T-helper 1 cell (primary cell): ENCODE measurements at regions not wholly inside any gene's neighbourhood (a gene's known extent, or its start where the extent isn't known, plus 50 kb on each side); places are given as distances from the start of the nearest gene placed in this dataset.
"Not testable (repeated sequence)": the region's sequence is repeated elsewhere in the genome, so short reads cannot be mapped to it uniquely, and the experiment has no call there.

Experiments
- DNase-seq, 5 donors: peaks; one replicate each; pipeline ENCODE4 v3.0.0-alpha.2; 2012 to 2020

- no peak for DNase-seq
Observed at GRCh38 chr2:236977852-236978398, 107.8 kb upstream of the COPS8 start.

- DNase-seq = no peak
Observed at GRCh38 chr2:236979664-236980063, 106.0 kb upstream of the COPS8 start.

- DNase-seq = no peak
Observed at GRCh38 chr2:236980961-236981360, 104.7 kb upstream of the COPS8 start.

- no peak for DNase-seq
Observed at GRCh38 chr2:236981701-236982485, 103.8 kb upstream of the COPS8 start.

- no peak for DNase-seq
Observed at GRCh38 chr2:236982693-236983455, 102.8 kb upstream of the COPS8 start.

GRCh38 chr2:236984046-236984445 is 101.6 kb upstream of the COPS8 start:
- no peak for DNase-seq

GRCh38 chr2:236985761-236986339 is 99.8 kb upstream of the COPS8 start:
- no peak for DNase-seq

GRCh38 chr2:236986524-236987330 is 99.0 kb upstream of the COPS8 start:
- no peak for DNase-seq

GRCh38 chr2:236988216-236988615 is 97.5 kb upstream of the COPS8 start:
- DNase-seq = no peak

- DNase-seq = no peak
Observed at GRCh38 chr2:236988690-236989624, 96.7 kb upstream of the COPS8 start.

GRCh38 chr2:236990552-236990951 is 95.1 kb upstream of the COPS8 start:
- no peak for DNase-seq

- DNase-seq = no peak
Observed at GRCh38 chr2:236991874-236992273, 93.8 kb upstream of the COPS8 start.

- DNase-seq = no peak
Observed at GRCh38 chr2:236993286-236993685, 92.4 kb upstream of the COPS8 start.

GRCh38 chr2:236994361-236994760 is 91.3 kb upstream of the COPS8 start:
- no peak for DNase-seq

- no peak for DNase-seq
Observed at GRCh38 chr2:236997069-236997715, 88.5 kb upstream of the COPS8 start.

- DNase-seq = no peak
Observed at GRCh38 chr2:236998236-236998635, 87.5 kb upstream of the COPS8 start.

GRCh38 chr2:236998758-236999157 is 86.9 kb upstream of the COPS8 start:
- DNase-seq = no peak

- DNase-seq = no peak
Observed at GRCh38 chr2:237000481-237000880, 85.2 kb upstream of the COPS8 start.

GRCh38 chr2:237005341-237005740 is 80.3 kb upstream of the COPS8 start:
- DNase-seq = not testable (repeated sequence)

- no peak for DNase-seq
Observed at GRCh38 chr2:237011206-237011795, 74.4 kb upstream of the COPS8 start.

- DNase-seq = no peak
Observed at GRCh38 chr2:237012004-237012403, 73.7 kb upstream of the COPS8 start.
